ENCODE measurements at regions not wholly inside any gene's neighbourhood (a gene's known extent, or its start where the extent isn't known, plus 50 kb on each side); places are given as distances from the start of the nearest gene placed in this dataset.

DNA sequence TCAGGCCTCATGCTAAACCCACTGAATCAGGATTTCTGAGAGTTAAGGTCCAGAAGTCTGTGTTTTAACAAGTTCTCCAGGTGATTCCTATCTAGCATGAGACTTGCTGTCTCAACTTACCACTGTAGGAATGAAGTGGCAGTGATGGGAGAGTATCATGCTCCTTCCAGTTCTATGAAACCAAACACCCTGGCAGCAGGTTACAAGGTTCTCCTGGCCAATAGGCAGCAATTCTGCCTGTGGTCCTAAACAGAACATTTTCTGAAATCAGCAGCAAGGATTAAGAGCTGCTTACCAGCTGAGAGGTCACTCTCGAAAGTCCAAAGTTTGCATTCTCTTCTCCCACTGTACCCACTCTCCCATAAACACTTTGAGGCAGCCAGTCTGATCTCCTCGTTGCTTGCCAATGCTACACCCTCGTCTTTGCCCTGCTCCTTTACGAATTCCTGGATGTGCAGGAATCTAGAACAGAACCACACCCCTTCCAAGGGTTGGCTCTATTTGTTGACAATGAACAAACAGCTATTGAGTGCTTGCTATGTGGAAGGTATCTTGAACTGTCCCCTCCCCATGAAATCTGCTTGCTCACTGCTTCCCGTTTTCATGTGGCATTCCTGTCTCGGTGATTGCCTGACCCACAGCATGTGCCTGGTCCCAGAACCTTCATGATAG, 100.5 kb downstream of the TMEM174 start:
- H3K27ac ChIP-seq (ENCODE audit: low read depth, low read length, poor library complexity, severe bottlenecking): no peak overlapping the region
- no TSS peak for BruUV-seq (replicated peaks)
- peaks cover 3% of the 10 kb centered on the region for H3K4me1 ChIP-seq (ENCODE audit: insufficient read depth, low read length, poor library complexity, severe bottlenecking)
- no peaks in the 10 kb centered on the region for H3K27me3 ChIP-seq (replicated peaks; ENCODE audit: insufficient read depth, low read depth, low read length, poor library complexity)
- H3K9me3 ChIP-seq (ENCODE audit: low read depth, low read length, poor library complexity, severe bottlenecking): no peaks in the 10 kb centered on the region
- ChIA-PET CTCF (no interaction called here), POLR2A (ENCODE audit: low non-redundant PET) (no interaction called here)
- H3K4me3 ChIP-seq (ENCODE audit: low read depth, low read length, poor library complexity, severe bottlenecking): no peak overlapping the region
- TF ChIP-seq EZH2 (IDR thresholded peaks at IDR 0.05; ENCODE audit: borderline replicate concordance, low read depth, low read length, poor library complexity, severe bottlenecking): no peak
- TF ChIP-seq, protein P1, sequence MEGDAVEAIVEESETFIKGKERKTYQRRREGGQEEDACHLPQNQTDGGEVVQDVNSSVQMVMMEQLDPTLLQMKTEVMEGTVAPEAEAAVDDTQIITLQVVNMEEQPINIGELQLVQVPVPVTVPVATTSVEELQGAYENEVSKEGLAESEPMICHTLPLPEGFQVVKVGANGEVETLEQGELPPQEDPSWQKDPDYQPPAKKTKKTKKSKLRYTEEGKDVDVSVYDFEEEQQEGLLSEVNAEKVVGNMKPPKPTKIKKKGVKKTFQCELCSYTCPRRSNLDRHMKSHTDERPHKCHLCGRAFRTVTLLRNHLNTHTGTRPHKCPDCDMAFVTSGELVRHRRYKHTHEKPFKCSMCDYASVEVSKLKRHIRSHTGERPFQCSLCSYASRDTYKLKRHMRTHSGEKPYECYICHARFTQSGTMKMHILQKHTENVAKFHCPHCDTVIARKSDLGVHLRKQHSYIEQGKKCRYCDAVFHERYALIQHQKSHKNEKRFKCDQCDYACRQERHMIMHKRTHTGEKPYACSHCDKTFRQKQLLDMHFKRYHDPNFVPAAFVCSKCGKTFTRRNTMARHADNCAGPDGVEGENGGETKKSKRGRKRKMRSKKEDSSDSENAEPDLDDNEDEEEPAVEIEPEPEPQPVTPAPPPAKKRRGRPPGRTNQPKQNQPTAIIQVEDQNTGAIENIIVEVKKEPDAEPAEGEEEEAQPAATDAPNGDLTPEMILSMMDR (conservative IDR thresholded peaks at IDR 0.05; ENCODE audit: low read depth, low read length): no peak
- intact Hi-C loops (cut with micrococcal nuclease; ENCODE audit: unreplicated experiment): no loop called here
- no peaks in the 10 kb centered on the region for H3K36me3 ChIP-seq (ENCODE audit: insufficient read depth, low read length, poor library complexity, severe bottlenecking)
- DNase-seq (ENCODE audit: low spot score): no peak

DNA sequence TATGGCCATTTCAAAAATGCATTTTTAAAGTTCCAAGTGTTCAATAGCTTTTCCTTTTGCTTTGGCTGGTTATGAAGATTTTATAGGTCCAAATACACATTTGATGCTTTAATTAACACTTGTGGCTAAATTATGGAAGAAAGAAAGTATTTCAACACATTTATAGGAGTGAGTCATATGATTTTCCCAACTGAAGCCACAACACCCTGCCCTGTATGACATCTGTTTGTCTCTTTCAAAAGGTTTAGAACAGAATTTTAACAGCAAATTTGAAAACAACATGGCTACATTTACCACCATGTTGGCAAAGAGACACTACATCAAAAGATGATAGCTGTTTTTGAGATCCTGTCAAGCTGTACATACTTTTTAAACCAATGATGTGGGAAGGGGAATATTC, 99.4 kb downstream of the TMEM174 start:
- CTCF ChIA-PET: no interaction called here
- peaks cover 3% of the 10 kb centered on the region for H3K4me1 ChIP-seq (ENCODE audit: insufficient read depth, low read length, poor library complexity, severe bottlenecking)
- no peaks in the 10 kb centered on the region for H3K27me3 ChIP-seq (replicated peaks; ENCODE audit: insufficient read depth, low read depth, low read length, poor library complexity)
- H3K9me3 ChIP-seq (ENCODE audit: low read depth, low read length, poor library complexity, severe bottlenecking): no peaks in the 10 kb centered on the region
- intact Hi-C loops (cut with micrococcal nuclease; ENCODE audit: unreplicated experiment): no loop called here
- H3K36me3 ChIP-seq (ENCODE audit: insufficient read depth, low read length, poor library complexity, severe bottlenecking): no peaks in the 10 kb centered on the region
- BruUV-seq (replicated peaks): no TSS peak
- H3K4me3 ChIP-seq (ENCODE audit: low read depth, low read length, poor library complexity, severe bottlenecking): no peak overlapping the region
- DNase-seq (ENCODE audit: low spot score): no peak
- H3K27ac ChIP-seq (ENCODE audit: low read depth, low read length, poor library complexity, severe bottlenecking): no peak overlapping the region
- TF ChIP-seq, protein P1 (conservative IDR thresholded peaks at IDR 0.05; ENCODE audit: low read depth, low read length): no peak
- TF ChIP-seq EZH2 (IDR thresholded peaks at IDR 0.05; ENCODE audit: borderline replicate concordance, low read depth, low read length, poor library complexity, severe bottlenecking): no peak
- POLR2A ChIA-PET (ENCODE audit: low non-redundant PET): no interaction called here

DNA sequence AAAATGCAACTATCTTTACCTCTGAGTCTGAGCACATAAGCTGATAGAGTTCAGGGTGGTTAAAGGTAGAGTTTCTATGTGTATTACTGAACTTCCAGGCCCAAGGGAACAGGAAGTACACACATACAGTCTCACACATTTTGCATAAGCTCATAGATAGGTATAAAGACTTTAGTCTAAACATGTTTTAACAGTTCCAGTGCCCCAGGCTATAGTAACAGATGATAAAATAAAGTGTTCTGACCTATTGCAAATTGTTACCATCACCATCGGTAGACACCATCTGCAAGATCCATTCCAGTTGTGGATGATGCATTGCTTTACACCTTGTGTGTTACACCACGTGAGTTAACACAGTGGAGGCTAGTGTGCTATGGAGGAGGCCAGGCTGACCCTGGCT, 95.8 kb downstream of the TMEM174 start:
- no TSS peak for BruUV-seq (replicated peaks)
- CTCF ChIA-PET: no interaction called here

More for the DNA sequence above, 95.8 kb downstream of the TMEM174 start:
- TF ChIP-seq, protein P1 (conservative IDR thresholded peaks at IDR 0.05; ENCODE audit: low read depth, low read length): no peak
- no peak for TF ChIP-seq EZH2 (IDR thresholded peaks at IDR 0.05; ENCODE audit: borderline replicate concordance, low read depth, low read length, poor library complexity, severe bottlenecking)
- no peak overlapping the region for H3K4me3 ChIP-seq (ENCODE audit: low read depth, low read length, poor library complexity, severe bottlenecking)
- no peak for DNase-seq (ENCODE audit: low spot score)
- POLR2A ChIA-PET (ENCODE audit: low non-redundant PET): no interaction called here
- H3K4me1 ChIP-seq (ENCODE audit: insufficient read depth, low read length, poor library complexity, severe bottlenecking): no peaks in the 10 kb centered on the region
- H3K27ac ChIP-seq (ENCODE audit: low read depth, low read length, poor library complexity, severe bottlenecking): no peak overlapping the region
- no peaks in the 10 kb centered on the region for H3K9me3 ChIP-seq (ENCODE audit: low read depth, low read length, poor library complexity, severe bottlenecking)
- H3K27me3 ChIP-seq (replicated peaks; ENCODE audit: insufficient read depth, low read depth, low read length, poor library complexity): no peaks in the 10 kb centered on the region
- no peaks in the 10 kb centered on the region for H3K36me3 ChIP-seq (ENCODE audit: insufficient read depth, low read length, poor library complexity, severe bottlenecking)
- intact Hi-C loops (cut with micrococcal nuclease; ENCODE audit: unreplicated experiment): no loop called here

Measured in A673 (cell line).